PC-9 (cell line): ENCODE measurements at regions not wholly inside any gene's neighbourhood (a gene's known extent, or its start where the extent isn't known, plus 50 kb on each side); places are given as distances from the start of the nearest gene placed in this dataset.

Source experiments
- EZH2 ChIP-seq: fragments of 200-600 bp; sonication (generic); IDR thresholded peaks from 2 replicates; pipeline ENCODE4 v1.8.0; 2017; ENCODE audit warnings: antibody characterized with exemption, low read depth
- TF ChIP-seq, protein P1 (sequence below): fragments of 200-600 bp; sonication (generic); conservative IDR thresholded peaks from 2 replicates; pipeline ENCODE4 v1.6.1; 2017; ENCODE audit warnings: mixed run types, antibody characterized with exemption, mild to moderate bottlenecking, moderate library complexity

DNA sequence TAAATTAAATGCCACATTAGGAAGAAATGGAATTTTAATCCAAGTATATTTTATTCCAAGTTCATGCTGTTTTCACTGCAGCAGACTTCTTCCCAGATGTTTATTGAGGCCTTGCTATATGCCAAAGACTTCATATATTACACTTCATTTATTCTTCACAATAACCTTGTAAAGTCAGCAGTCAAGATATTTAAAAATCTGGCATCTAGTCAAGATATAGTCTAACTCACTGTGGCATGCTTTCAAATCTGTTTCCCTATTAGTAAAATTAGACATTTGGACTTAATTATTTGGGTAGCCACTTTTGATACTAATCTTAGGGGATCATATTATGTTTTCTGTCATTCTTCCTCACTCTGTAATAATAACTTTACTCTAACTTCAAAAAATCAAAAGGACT is 81.5 kb upstream of the VGLL3 start:
- TF ChIP-seq, protein P1, sequence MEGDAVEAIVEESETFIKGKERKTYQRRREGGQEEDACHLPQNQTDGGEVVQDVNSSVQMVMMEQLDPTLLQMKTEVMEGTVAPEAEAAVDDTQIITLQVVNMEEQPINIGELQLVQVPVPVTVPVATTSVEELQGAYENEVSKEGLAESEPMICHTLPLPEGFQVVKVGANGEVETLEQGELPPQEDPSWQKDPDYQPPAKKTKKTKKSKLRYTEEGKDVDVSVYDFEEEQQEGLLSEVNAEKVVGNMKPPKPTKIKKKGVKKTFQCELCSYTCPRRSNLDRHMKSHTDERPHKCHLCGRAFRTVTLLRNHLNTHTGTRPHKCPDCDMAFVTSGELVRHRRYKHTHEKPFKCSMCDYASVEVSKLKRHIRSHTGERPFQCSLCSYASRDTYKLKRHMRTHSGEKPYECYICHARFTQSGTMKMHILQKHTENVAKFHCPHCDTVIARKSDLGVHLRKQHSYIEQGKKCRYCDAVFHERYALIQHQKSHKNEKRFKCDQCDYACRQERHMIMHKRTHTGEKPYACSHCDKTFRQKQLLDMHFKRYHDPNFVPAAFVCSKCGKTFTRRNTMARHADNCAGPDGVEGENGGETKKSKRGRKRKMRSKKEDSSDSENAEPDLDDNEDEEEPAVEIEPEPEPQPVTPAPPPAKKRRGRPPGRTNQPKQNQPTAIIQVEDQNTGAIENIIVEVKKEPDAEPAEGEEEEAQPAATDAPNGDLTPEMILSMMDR: no peak
- TF ChIP-seq EZH2: no peak
